ENCODE measurements at regions not wholly inside any gene's neighbourhood (a gene's known extent, or its start where the extent isn't known, plus 50 kb on each side); places are given as distances from the start of the nearest gene placed in this dataset.

- H3K4me1 Mint-ChIP-seq = no peaks in the 10 kb centered on the region; the same call in 1 of the 2 replicates
- H3K27ac Mint-ChIP-seq = no peak overlapping the region
- no peak for ATAC-seq
- ChIA-PET CTCF (interaction anchor here (1.4 kb wide), 1 partner anchor 214 kb away, joined by 3 read pairs; no protein-coding TSS in a partner anchor), POLR2A (no interaction called here)
- no peaks in the 10 kb centered on the region for H3K27me3 Mint-ChIP-seq (ENCODE audit: low read depth)
- no peak for DNase-seq (ENCODE audit: low spot score)
- no peaks in the 10 kb centered on the region for H3K36me3 Mint-ChIP-seq
- TF ChIP-seq MYBL2 (CRISPR knock-in tag; IDR thresholded peaks at IDR 0.05) (no peak), GRHL2 (CRISPR knock-in tag; IDR thresholded peaks at IDR 0.05; ENCODE audit: insufficient replicate concordance, severe bottlenecking) (no peak), ZNF219 (CRISPR knock-in tag; IDR thresholded peaks at IDR 0.05; ENCODE audit: borderline replicate concordance) (no peak)
- no peak overlapping the region for H3K4me3 Mint-ChIP-seq
- peaks cover 16% of the 10 kb centered on the region for H3K9me3 Mint-ChIP-seq
These were observed 377.0 kb upstream of the USP24 start for GRCh38 chr1:55592122-55592521.

GRCh38 chr1:55589671-55590297 lies 374.6 kb upstream of the USP24 start:
- no peak for ATAC-seq
- no peak for TF ChIP-seq ERG (CRISPR knock-in tag; IDR thresholded peaks at IDR 0.05)
- TF ChIP-seq ATF6 (CRISPR knock-in tag; IDR thresholded peaks at IDR 0.05) = no peak
- no peak for TF ChIP-seq ATF3 (CRISPR knock-in tag; conservative IDR thresholded peaks at IDR 0.05)
- TF ChIP-seq NFATC4 (CRISPR knock-in tag; IDR thresholded peaks at IDR 0.05) = no peak
- TF ChIP-seq AFF4 (CRISPR knock-in tag; IDR thresholded peaks at IDR 0.05; ENCODE audit: borderline replicate concordance) = no peak
- no peak for TF ChIP-seq ZNF532 (CRISPR knock-in tag; IDR thresholded peaks at IDR 0.05; ENCODE audit: borderline replicate concordance)
- TF ChIP-seq MYBL2 (CRISPR knock-in tag; IDR thresholded peaks at IDR 0.05) = no peak
- TF ChIP-seq HMGXB4 (CRISPR knock-in tag; IDR thresholded peaks at IDR 0.05) = no peak
- TF ChIP-seq RORB (CRISPR knock-in tag; IDR thresholded peaks at IDR 0.05) = no peak
- TF ChIP-seq ZNF671 (CRISPR knock-in tag; IDR thresholded peaks at IDR 0.05) = no peak
- no peak for TF ChIP-seq CDX4 (CRISPR knock-in tag; IDR thresholded peaks at IDR 0.05; ENCODE audit: borderline replicate concordance)
- no peak for TF ChIP-seq NFYB (CRISPR knock-in tag; conservative IDR thresholded peaks at IDR 0.05; ENCODE audit: low read depth)
- TF ChIP-seq ZNF219 (CRISPR knock-in tag; IDR thresholded peaks at IDR 0.05; ENCODE audit: borderline replicate concordance) = no peak
- no peak for TF ChIP-seq E2F1 (CRISPR knock-in tag; IDR thresholded peaks at IDR 0.05)
- no peak for TF ChIP-seq ZNF263 (CRISPR knock-in tag; IDR thresholded peaks at IDR 0.05; ENCODE audit: low read depth)
- no peak for TF ChIP-seq JAZF1 (CRISPR knock-in tag; IDR thresholded peaks at IDR 0.05)

More at GRCh38 chr1:55589671-55590297, 374.6 kb upstream of the USP24 start:
- Mint-ChIP-seq H3K27me3 (ENCODE audit: low read depth) (no peaks in the 10 kb centered on the region), H3K36me3 (no peaks in the 10 kb centered on the region), H3K27ac (no peak overlapping the region), H3K4me3 (no peak overlapping the region), H3K9me3 (peaks cover 8% of the 10 kb centered on the region), H3K4me1 (peaks cover 11% of the 10 kb centered on the region)
- ChIA-PET CTCF (interaction anchor here (0.7 kb wide), 1 partner anchor 214 kb away, joined by 3 read pairs; no protein-coding TSS in a partner anchor), POLR2A (no interaction called here)
- DNase-seq (ENCODE audit: low spot score) = no peak
